ENCODE measurements at regions not wholly inside any gene's neighbourhood (a gene's known extent, or its start where the extent isn't known, plus 50 kb on each side); places are given as distances from the start of the nearest gene placed in this dataset.

GRCh38 chr20:53713328-53714056 lies 119.9 kb upstream of the ZNF217 start:
- DNase-seq = no peak

GRCh38 chr20:53712212-53712977 lies 118.8 kb upstream of the ZNF217 start:
- DNase-seq = peak; percentile 86

GRCh38 chr20:53711333-53712211 lies 117.9 kb upstream of the ZNF217 start:
- no peak for DNase-seq

DNA sequence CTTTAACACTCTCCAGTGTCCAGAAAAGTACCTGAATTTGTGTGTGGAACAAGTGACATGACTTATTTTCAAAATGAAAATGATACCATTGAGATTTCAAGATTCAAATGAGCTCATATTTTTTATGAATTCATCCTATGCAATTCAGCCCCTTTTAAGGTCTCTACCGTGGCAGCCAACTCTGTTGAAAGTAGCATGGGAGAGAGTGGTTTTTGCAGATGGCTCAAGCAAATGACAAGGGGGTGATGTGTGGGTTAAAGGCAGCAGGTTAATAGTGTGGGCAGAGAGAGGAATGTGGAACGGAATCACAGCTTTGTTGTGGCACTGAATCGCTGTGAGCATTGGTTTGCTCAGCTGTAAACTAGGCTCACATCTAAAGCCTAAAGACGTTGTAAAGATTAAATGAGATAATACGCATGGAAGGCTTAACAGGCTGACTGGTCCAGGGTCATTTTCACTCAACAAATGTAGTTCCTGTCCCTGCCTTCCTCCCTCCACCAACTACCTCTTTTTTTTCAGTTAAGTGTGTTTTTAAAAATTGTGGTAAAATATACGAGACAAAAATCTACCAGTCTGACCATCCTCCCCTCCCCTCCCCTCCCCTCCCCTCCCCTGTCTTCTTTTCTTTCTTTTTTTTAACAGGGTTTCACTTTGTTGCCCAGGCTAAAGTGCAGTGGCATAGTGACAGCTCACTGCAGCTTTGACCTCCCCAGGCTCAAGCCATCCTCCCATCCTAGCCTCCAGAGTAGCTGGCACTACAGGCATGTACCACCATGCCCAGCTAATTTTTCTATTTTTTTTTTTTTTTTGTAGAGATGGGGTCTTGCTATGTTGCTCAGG lies 114.7 kb upstream of the ZNF217 start:
- no peak for DNase-seq

- no peak for DNase-seq
These were observed 113.9 kb upstream of the ZNF217 start for GRCh38 chr20:53707371-53708055.

DNA sequence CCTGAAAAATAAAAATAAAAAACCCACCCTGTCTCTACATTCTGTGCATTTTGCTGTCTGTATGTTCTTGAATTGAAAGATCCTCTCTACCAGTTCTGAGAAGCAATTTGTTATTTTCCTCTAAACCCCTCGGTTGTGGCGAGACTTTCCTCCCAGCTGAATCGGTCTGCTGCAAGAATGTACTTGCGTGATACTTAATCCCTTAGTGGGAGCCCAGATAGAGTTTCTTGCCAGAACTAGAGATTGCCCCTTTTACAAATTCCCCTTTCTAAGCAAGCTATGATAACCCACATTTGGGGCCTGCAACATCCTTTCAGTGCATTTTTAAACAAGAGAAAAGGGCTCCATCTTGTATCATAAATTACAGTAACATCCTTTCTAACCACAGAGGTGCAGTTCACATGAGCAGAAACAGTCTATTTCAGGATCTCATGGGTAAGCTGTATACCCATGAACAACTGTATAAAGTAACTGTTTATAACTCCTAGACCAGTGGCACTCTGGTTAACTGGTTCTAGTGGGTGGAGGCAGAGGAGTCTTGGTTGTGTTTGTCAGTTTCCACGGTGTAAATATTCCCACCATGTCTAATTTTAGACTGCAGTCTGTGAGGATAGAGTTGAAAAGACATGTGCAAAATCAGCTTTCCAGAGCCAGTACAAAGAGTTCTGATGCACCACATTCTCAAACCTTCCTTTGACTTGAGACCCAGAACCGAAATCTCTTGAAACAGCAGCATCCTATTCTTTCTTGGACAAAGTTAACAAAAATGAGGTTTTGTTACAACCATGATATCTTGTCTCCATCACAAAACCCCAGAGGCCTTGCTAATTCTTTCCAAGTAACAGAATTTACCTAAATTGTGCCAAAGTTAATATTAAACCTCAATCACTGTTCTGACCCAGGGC lies 113.1 kb upstream of the ZNF217 start:
- no peak for DNase-seq

GRCh38 chr20:53706008-53706465 lies 112.4 kb upstream of the ZNF217 start:
- DNase-seq = no peak

- DNase-seq = no peak
These were observed 109.0 kb upstream of the ZNF217 start for GRCh38 chr20:53702617-53703016.

- no peak for DNase-seq
These were observed 106.3 kb upstream of the ZNF217 start for GRCh38 chr20:53699906-53700305.

- no peak for DNase-seq
These were observed 105.5 kb upstream of the ZNF217 start for GRCh38 chr20:53699085-53699674.

- no peak for DNase-seq
These were observed 104.8 kb upstream of the ZNF217 start for GRCh38 chr20:53698371-53698978.

DNA sequence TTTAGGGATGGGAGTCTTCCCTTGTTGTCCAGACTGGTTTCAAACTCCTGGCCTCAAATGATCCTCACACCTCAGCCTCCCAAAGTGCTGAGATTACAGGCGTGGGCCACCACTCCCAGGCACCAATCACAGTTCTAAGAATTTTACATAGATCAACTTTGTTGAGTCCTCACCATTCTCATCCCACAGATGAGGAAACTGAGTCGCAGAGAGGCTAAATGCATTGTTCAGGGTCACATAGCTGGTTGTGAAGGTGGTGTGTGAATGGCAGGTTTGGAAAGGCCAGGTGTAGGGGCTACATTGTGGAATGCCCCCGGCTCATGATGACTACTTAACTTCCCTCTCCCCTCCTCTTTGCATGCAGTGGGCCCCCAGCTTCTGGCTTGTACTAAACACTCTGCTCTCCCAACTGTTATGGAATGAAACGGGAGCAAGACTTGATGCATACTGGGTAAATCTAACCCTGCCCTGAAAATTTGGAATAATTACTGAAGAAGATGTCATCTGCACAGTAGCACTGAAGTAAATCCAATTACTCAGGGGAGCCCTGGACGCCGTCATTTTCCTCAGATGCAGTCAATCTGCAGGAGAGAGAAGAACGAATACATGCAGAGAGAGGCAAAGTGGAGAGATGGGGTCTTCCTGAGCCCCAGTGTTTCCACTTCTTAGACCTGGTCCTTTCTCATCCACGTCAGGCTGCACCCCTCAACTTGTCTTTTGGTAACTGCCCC lies 102.3 kb upstream of the ZNF217 start:
- no peak for DNase-seq

DNA sequence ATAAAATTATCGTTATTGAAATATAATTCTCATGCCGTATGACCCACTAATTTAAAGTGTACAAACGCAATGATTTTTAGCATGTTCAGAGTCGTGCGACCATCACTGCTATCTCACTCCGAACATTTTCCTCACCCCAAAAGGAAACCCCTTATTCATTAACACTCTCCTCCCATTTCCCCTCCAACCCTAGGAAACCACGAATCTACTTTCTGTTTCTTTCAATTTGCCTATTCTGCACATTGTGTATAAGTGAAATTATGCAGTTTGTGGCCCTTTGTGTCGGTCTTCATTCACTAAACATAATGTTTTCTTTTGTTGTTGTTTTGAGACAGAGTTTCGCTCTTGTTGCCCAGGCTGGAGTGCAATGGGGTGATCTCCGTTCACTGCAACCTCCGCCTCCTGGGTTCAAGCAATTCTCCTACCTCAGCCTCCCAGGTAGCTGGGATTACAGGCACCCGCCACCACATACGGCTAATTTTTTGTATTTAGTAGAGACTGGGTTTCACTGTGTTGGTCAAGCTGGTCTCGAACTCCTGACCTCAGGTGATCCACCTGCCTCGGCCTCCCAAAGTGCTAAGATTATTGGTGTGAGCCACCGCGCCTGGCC lies 99.7 kb upstream of the ZNF217 start:
- no peak for DNase-seq

- no peak for DNase-seq
These were observed 98.9 kb upstream of the ZNF217 start for GRCh38 chr20:53692465-53693067.

DNA sequence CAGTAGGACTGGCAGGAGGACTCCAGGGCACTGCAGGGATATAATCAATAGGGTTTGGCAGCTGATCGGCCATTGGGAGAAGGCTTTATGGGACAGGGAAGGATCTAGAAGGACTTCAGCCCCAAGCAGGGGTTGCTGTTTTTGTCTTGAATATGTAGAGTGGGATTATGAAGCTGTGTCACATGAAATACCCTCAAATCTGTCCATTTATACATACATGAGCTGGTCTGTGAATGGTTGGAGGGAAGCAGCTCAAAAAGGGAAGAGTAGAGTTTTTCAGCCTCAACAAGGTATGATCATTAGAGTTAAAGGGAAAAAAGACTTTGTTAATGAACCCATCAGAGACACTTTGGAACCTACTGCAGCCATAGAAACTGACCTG lies 98.2 kb upstream of the ZNF217 start:
- no peak for DNase-seq

DNA sequence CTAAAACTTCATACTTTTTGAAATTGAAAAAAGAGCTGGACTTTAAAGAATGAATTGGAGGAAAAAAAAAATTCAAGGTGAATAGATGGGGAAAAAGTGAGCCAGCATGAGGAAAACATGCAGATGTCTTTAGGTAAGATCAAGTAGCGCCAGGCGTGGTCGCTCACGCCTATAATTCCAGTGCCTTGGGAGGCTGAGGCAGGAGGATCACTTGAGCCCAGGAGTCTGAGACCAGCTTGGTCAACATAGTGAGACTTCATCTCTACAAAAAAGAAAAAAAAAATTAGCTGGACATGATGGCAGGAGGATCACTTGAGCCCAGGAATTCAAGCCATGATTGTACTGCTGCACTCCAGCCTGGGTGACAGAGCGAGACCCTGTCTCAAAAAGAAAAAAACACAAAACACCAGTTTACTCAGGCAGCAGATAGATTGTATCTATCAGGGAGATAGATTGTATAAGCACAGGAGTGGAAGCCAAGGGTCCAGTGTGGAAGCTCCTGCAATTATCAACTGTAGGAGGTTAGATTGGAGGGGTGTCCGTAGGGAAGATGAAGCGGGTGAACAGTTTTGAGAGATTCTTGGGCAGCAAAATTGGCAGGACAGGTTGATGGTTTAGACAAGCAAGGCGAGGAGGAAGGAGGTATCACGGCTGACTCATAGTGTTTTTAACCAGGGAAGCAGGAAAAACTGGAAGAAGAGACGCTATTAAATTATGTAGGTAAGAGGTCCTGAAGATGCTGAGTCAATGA lies 97.6 kb upstream of the ZNF217 start:
- no peak for DNase-seq

DNA sequence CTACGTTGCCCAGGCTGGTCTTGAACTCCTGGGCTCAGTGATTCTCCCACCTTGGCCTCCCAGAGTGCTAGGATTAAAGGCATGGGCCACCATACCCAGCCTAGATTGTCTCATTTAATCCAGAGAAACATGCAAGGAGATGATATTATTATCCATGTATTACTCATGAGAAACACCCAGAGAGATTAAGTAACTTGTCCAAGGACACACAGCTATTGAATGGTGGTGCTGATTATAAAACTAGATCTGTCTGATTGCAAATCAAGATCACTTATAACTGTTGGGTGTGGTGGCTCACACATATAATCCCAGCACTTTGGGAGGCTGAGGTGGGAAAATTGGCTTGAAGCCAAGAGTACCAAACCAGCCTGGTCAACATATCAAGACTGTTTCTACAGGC lies 94.4 kb upstream of the ZNF217 start:
- no peak for DNase-seq

Data from DMS79 treated with DMSO at 0.1 percent for 48 hours (cell line).